ENCODE measurements at regions not wholly inside any gene's neighbourhood (a gene's known extent, or its start where the extent isn't known, plus 50 kb on each side); places are given as distances from the start of the nearest gene placed in this dataset.

DNA sequence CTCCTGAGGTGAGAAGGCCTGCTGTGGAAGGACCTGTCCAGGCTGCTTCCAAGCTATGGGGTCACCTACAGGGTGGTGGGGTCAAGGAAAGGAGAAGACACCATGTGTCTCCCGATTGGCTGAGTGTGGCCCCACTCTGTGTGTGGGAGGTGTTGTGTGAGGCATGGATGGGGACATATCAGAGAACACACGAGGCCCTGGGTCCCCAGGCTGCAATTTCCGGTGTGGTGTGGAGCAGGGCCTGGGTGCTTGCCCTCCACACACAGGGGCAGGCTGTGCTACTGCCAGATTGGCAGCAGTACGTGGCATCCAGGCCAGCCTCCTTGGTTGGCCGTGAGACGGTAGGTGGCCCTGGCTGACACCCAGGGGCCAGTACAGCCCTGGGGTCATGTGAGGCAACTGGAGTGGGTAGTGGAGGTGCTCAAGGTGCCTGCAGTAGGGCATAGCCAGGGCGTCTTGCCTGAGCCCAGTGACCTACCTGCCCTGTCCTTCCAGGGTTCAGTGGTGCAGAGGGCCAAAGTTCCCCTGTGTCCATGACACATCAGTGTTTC is 233.8 kb downstream of the SNRPN start:
- TF ChIP-seq, protein P1, sequence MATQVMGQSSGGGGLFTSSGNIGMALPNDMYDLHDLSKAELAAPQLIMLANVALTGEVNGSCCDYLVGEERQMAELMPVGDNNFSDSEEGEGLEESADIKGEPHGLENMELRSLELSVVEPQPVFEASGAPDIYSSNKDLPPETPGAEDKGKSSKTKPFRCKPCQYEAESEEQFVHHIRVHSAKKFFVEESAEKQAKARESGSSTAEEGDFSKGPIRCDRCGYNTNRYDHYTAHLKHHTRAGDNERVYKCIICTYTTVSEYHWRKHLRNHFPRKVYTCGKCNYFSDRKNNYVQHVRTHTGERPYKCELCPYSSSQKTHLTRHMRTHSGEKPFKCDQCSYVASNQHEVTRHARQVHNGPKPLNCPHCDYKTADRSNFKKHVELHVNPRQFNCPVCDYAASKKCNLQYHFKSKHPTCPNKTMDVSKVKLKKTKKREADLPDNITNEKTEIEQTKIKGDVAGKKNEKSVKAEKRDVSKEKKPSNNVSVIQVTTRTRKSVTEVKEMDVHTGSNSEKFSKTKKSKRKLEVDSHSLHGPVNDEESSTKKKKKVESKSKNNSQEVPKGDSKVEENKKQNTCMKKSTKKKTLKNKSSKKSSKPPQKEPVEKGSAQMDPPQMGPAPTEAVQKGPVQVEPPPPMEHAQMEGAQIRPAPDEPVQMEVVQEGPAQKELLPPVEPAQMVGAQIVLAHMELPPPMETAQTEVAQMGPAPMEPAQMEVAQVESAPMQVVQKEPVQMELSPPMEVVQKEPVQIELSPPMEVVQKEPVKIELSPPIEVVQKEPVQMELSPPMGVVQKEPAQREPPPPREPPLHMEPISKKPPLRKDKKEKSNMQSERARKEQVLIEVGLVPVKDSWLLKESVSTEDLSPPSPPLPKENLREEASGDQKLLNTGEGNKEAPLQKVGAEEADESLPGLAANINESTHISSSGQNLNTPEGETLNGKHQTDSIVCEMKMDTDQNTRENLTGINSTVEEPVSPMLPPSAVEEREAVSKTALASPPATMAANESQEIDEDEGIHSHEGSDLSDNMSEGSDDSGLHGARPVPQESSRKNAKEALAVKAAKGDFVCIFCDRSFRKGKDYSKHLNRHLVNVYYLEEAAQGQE (IDR thresholded peaks at IDR 0.05; ENCODE audit: insufficient replicate concordance, low read depth): no peak
- TF ChIP-seq, protein P2, sequence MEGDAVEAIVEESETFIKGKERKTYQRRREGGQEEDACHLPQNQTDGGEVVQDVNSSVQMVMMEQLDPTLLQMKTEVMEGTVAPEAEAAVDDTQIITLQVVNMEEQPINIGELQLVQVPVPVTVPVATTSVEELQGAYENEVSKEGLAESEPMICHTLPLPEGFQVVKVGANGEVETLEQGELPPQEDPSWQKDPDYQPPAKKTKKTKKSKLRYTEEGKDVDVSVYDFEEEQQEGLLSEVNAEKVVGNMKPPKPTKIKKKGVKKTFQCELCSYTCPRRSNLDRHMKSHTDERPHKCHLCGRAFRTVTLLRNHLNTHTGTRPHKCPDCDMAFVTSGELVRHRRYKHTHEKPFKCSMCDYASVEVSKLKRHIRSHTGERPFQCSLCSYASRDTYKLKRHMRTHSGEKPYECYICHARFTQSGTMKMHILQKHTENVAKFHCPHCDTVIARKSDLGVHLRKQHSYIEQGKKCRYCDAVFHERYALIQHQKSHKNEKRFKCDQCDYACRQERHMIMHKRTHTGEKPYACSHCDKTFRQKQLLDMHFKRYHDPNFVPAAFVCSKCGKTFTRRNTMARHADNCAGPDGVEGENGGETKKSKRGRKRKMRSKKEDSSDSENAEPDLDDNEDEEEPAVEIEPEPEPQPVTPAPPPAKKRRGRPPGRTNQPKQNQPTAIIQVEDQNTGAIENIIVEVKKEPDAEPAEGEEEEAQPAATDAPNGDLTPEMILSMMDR (IDR thresholded peaks at IDR 0.05; ENCODE audit: insufficient read depth, low read length): no peak

All from HL-60 (cell line).